ENCODE measurements at regions not wholly inside any gene's neighbourhood (a gene's known extent, or its start where the extent isn't known, plus 50 kb on each side); places are given as distances from the start of the nearest gene placed in this dataset.
"Not testable (repeated sequence)": the region's sequence is repeated elsewhere in the genome, so short reads cannot be mapped to it uniquely, and the experiment has no call there.

- DNase-seq (ENCODE audit: low spot score) = no peak
- no peak for ATAC-seq
These were observed 381.9 kb upstream of the CCL2 start for GRCh38 chr17:33873201-33873617.

GRCh38 chr17:33874617-33875060 is 380.4 kb upstream of the CCL2 start:
- ATAC-seq (no peak), DNase-seq (ENCODE audit: low spot score) (peak; percentile 46)

- DNase-seq (ENCODE audit: low spot score) (no peak), ATAC-seq (no peak)
These were observed 379.1 kb upstream of the CCL2 start for GRCh38 chr17:33875973-33876372.

GRCh38 chr17:33882273-33882672 is 372.8 kb upstream of the CCL2 start:
- not testable (repeated sequence) for DNase-seq (ENCODE audit: low spot score); ATAC-seq

GRCh38 chr17:33882677-33883076 is 372.4 kb upstream of the CCL2 start:
- DNase-seq (ENCODE audit: low spot score); ATAC-seq: not testable (repeated sequence)

- DNase-seq (ENCODE audit: low spot score) (no peak), ATAC-seq (no peak)
These were observed 366.6 kb upstream of the CCL2 start for GRCh38 chr17:33888455-33888854.

GRCh38 chr17:33889040-33889439 is 366.0 kb upstream of the CCL2 start:
- ATAC-seq (no peak), DNase-seq (ENCODE audit: low spot score) (no peak)

GRCh38 chr17:33889766-33890165 is 365.3 kb upstream of the CCL2 start:
- DNase-seq (ENCODE audit: low spot score) (no peak), ATAC-seq (no peak)

- DNase-seq (ENCODE audit: low spot score) (no peak), ATAC-seq (no peak)
These were observed 362.1 kb upstream of the CCL2 start for GRCh38 chr17:33892717-33893591.

GRCh38 chr17:33895491-33895890 is 359.6 kb upstream of the CCL2 start:
- DNase-seq (ENCODE audit: low spot score) (no peak), ATAC-seq (no peak)

- ATAC-seq (no peak), DNase-seq (ENCODE audit: low spot score) (no peak)
These were observed 358.8 kb upstream of the CCL2 start for GRCh38 chr17:33896263-33896662.

GRCh38 chr17:33901085-33901484 is 354.0 kb upstream of the CCL2 start:
- DNase-seq (ENCODE audit: low spot score) (no peak), ATAC-seq (no peak)

GRCh38 chr17:33902901-33903449 is 352.1 kb upstream of the CCL2 start:
- no peak for DNase-seq (ENCODE audit: low spot score)
- no peak for ATAC-seq

- ATAC-seq = no peak
- no peak for DNase-seq (ENCODE audit: low spot score)
These were observed 350.6 kb upstream of the CCL2 start for GRCh38 chr17:33904476-33904875.

- DNase-seq (ENCODE audit: low spot score) (no peak), ATAC-seq (no peak)
These were observed 349.7 kb upstream of the CCL2 start for GRCh38 chr17:33905338-33905800.

- DNase-seq (ENCODE audit: low spot score) = no peak
- ATAC-seq = no peak
These were observed 346.6 kb upstream of the CCL2 start for GRCh38 chr17:33908363-33909064.

GRCh38 chr17:33910200-33910857 is 344.8 kb upstream of the CCL2 start:
- DNase-seq (ENCODE audit: low spot score) = no peak
- no peak for ATAC-seq

- no peak for ATAC-seq
- no peak for DNase-seq (ENCODE audit: low spot score)
These were observed 341.0 kb upstream of the CCL2 start for GRCh38 chr17:33914125-33914524.

GRCh38 chr17:33922971-33923370 is 332.1 kb upstream of the CCL2 start:
- ATAC-seq (no peak), DNase-seq (ENCODE audit: low spot score) (no peak)

- ATAC-seq (no peak), DNase-seq (ENCODE audit: low spot score) (no peak)
These were observed 331.0 kb upstream of the CCL2 start for GRCh38 chr17:33924104-33924503.

GRCh38 chr17:33925649-33926048 is 329.4 kb upstream of the CCL2 start:
- ATAC-seq = no peak

More at GRCh38 chr17:33925649-33926048, 329.4 kb upstream of the CCL2 start:
- DNase-seq (ENCODE audit: low spot score) = no peak

Measured in left lobe of liver (tissue), 2 donors.